NCI-H774 (cell line): ENCODE measurements at regions not wholly inside any gene's neighbourhood (a gene's known extent, or its start where the extent isn't known, plus 50 kb on each side); places are given as distances from the start of the nearest gene placed in this dataset.

ENCODE experiments used
- DNase-seq: peaks from one replicate; lab custom pipeline; 2025; lab: John Stamatoyannopoulos, UW

DNA sequence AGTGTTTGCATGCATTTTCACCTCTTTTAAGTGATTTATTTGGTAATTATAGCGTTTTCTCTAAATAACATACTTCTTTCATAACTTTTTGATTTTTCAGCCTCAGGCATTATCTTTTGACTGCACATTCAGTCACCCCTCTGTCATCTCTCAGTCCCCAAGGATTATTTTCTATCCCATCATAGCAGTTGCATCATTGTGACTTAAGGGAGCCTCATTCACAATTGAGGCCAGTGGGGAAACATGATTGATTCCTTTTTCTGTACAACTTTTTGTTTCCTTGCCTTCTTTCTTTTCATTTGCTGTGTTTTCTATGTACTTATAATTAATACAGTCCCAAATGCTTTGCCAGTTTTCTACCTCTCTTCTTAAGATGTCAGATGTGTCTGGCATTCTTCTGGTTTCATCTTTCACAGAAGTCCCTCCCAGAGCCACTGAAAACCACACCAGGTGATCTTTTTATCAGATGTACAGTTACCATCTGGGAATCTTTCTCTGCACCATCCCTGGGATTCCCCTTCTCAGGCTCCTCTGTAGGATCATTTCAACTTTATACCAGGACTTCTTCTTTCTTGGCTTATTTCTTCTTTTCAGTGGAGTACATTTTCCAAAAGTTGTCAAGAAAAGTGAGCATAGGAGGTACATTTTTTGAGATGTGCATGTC, 151.4 kb downstream of the RAP2B start:
- DNase-seq: no peak

GRCh38 chr3:153314038-153314437, 152.0 kb downstream of the RAP2B start:
- DNase-seq: no peak

GRCh38 chr3:153315781-153316180, 153.8 kb downstream of the RAP2B start:
- DNase-seq: no peak

DNA sequence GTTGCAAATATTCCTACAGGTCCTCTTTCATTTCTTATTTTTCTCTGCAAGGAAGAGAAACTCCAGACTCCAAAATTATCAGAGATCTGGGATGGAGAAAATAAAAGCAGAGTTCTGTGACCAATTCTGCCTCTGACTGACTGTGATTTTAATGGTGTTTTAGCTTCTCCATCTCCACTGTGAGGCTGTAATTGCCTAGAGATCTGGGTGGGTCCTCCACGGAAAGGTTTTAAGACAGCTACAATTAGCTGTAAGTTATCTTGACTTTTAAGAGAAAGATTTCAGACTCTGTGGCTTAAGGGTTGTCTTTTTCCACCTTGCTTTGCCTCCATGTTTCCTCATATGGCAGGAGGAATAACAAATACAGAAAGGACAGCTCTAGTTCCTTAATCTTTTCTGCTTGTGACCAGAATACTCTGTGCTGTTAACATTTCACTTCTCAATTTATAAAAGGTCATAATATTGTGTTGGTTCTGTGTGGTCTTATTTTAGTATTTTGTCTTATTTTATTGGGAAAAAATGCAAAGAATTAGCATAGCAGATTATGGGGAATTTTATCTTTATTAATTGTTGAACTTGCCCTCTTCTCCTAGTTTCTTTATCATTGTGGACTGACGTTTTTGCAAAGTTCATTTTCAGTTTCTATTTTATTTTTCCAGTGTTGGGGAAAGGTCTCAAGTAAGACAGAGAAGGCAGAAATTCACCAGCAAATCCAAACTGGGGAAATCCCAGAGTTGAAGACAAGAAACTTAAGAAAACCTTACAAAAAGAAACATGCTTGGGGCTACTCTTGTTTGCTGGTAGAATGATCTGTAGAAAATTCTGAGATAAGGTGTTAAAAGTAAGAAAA, 157.9 kb downstream of the RAP2B start:
- DNase-seq: no peak

- DNase-seq: no peak
These were observed 158.6 kb downstream of the RAP2B start for GRCh38 chr3:153320585-153321128.

DNA sequence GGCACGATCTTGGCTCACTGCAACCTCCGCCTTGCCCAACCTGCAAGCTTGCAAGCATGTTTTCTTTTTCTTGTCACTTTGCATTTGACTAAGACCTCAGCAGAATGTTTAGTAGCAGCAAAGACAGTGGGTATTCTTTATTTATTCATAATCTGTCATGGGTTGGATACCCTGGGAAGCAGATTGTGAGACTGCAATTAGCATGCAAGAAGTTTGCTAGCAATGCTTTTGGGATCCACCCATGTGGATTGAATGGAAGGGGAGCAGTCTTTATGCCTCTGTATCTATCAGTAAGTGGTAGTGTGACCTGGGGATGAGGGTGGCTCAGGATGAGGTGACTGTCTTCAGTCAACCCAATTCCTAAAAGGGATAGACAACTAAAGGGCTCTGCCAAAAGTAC, 166.7 kb downstream of the RAP2B start:
- no peak for DNase-seq

- no peak for DNase-seq
These were observed 168.9 kb downstream of the RAP2B start for GRCh38 chr3:153330901-153331300.

DNA sequence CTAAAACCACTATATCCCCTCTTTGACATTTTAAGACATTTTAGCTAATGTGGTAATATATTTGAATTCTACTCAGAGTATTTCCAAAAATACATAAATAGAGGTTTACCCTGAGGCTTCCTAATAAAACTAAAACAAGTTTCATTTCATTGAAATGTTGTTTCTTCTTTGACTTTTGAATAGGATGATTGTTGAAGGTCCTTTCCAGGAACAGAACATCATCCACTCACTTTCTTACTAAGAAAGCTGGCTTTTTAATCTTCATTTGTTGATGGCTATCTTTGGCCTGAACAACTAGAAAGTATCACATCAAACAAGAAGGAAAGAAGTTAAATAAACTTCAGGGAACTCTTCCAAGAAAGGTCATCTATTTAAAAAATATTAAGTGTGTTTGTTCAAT, 169.7 kb downstream of the RAP2B start:
- DNase-seq: no peak

GRCh38 chr3:153334558-153334957, 172.5 kb downstream of the RAP2B start:
- no peak for DNase-seq

- DNase-seq: no peak
These were observed 175.3 kb downstream of the RAP2B start for GRCh38 chr3:153337369-153337768.

GRCh38 chr3:153338487-153338886, 176.5 kb downstream of the RAP2B start:
- no peak for DNase-seq

- no peak for DNase-seq
These were observed 177.0 kb downstream of the RAP2B start for GRCh38 chr3:153339065-153339464.

- no peak for DNase-seq
These were observed 182.2 kb downstream of the RAP2B start for GRCh38 chr3:153343988-153344782.

DNA sequence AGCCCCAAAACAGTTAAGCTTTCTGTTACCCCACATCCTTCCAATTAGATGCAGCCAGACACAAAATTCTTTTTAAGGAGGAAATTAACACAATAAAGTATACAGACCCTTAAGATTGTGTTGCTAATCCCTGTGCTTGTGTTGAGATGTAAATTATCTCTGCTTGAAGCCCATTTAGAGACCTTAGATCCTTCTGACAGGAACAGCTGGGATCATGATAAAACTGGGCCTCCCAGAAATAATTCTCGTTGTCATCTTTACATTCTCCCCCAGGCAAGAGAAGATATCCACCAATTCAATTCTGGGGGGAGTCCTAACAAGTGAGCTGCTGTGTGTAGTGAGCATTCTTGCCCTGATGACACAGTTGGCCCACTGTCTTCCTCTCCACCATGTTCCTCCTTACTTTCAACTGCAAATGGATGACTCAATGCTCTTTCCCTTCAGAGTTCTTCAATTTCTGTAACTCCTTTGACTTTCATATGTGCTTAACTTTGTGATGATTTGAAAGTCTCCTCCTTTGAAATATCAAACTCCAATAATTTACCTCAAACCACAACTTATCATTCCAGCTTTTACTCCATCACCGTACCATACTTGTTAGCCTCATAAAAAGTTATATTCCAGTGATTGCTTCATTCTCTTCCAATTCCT, 186.6 kb downstream of the RAP2B start:
- no peak for DNase-seq

DNA sequence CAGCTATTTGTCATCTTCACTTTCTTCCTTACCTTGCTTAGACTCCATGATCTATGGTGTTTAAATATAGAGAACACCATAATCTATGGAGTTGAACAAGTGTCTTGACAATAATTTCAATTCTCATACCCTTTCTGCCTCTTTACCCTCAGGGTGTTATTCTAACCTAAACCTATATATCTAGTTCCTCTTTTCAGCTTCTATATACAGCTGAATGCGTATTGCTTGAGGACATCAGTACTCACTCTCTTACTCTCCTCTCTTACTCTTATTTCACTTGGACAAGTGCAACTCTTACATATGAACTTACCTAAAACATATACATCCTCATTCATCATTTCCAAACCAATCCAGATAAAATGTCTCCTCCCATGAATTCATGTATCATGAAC, 187.1 kb downstream of the RAP2B start:
- DNase-seq: no peak

- no peak for DNase-seq
These were observed 188.4 kb downstream of the RAP2B start for GRCh38 chr3:153350420-153350819.

DNA sequence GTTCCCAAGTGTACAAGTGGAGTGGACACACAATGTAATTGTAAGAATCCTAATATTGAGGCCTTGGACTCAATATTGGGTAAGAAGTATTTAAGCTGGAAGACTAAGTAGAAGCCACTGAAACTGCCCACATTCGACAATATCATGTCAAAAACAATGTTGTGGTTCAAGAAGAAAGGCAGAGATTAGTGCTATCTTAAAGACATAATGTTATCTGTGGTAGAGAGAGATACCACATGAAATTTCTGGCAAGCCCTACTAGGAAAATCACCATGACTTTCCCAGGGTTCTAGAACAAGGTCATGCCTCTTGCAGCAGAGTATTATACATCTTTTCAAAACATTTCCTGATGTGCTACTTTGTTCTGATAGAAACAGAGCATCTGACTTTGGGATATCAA, 192.6 kb downstream of the RAP2B start:
- no peak for DNase-seq

DNA sequence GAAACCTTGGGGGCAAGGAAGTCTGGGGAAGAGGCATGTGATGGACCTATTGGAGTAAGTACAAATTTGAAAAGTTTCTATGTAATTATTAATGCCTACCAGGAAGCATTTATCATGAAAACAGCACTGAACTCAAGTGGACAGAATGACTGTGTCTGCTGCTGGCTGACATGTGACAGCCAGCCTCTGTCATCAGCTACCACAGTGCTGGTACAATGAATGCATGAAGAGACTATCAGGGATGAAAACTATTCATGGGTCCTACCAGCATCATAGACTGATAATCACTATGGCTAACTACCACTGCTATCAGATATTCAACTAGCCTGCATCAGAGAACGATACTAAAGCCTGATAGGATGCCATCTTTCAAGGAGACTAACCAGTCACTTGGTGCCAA, 193.5 kb downstream of the RAP2B start:
- DNase-seq: no peak

DNA sequence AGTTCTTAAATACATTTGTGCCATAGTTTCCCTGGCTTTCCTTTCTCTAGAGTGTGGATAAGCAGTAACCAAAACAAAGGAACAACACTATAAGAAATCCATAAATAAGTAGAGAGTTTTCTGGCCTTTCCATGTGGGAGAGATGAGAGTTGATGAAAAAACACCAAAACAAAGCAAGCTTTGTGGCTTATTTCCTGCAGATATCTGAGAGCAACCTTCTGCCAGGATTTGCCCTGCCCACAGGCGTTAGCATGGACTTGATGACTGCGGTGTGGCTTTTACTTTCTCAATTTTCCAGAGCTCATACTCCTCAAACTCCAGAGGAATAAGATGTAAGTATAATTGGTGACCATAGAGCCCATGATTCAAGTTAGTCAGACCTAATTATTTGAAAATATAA, 194.9 kb downstream of the RAP2B start:
- DNase-seq: no peak

DNA sequence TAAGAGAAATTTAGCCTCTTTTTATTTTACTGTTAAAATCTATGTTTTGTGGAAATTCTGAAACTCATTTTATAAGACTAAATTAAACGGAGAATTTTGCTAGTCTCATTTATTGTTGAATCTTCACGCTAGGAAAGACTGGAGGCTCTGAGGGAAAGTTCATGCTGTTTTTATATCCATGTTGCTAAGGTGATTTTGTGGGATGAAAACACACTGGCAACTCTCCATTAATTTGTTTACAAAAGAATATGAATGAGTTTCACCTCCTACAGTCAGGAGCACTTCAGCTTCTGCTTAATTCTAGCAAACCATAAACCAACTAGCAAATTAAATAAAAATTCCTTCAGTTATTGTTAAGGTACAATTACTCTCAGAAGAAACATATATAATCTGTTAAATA, 195.4 kb downstream of the RAP2B start:
- DNase-seq: peak; percentile 79

GRCh38 chr3:153369561-153370374, 207.7 kb downstream of the RAP2B start:
- no peak for DNase-seq
